PC-9 (cell line): ENCODE measurements at regions not wholly inside any gene's neighbourhood (a gene's known extent, or its start where the extent isn't known, plus 50 kb on each side); places are given as distances from the start of the nearest gene placed in this dataset.

Experiments used
- BruUV-seq: library from RNA; stranded (reverse); fragments of 400-500 nt; replicated peaks from 2 replicates; lab custom pipeline; 2021; lab: Mats Ljungman, UMichigan
- CTCF ChIA-PET: fragments of 300-600 bp; sonication (Branson Sonifier 250); formaldehyde crosslinking; loops from one replicate; lab custom pipeline; 2022; ENCODE audit warnings: antibody characterized with exemption; lab: Charles Lee
- POLR2A ChIA-PET: fragments of 300-600 bp; sonication (Branson Sonifier 250); formaldehyde crosslinking; loops from one replicate; lab custom pipeline; 2022; ENCODE audit warnings: antibody characterized with exemption; ENCODE audit not compliant: unreplicated experiment; lab: Charles Lee
- DNase-seq, 2 experiments: peaks; one replicate each; pipeline versions ENCODE4 v3.0.0 to v3.0.0-alpha.2; 2015 to 2022; ENCODE audit warnings: mixed read lengths in 1 of 2
- H2AFZ ChIP-seq: fragments of 200-600 bp; sonication (generic); 2 replicates; pipeline ENCODE4 v1.8.1; 2017; ENCODE audit warnings: antibody characterized with exemption
- H3F3A ChIP-seq: fragments of 200-600 bp; sonication (generic); 2 replicates; pipeline ENCODE4 v1.8.1; 2017; ENCODE audit warnings: antibody characterized with exemption, mild to moderate bottlenecking, low read depth; ENCODE audit not compliant: insufficient read depth
- H3K27ac ChIP-seq: fragments of 200-600 bp; sonication (generic); 2 replicates; pipeline ENCODE4 v1.6.1; 2016; ENCODE audit warnings: mixed run types
- H3K27me3 ChIP-seq: fragments of 200-600 bp; sonication (generic); 2 replicates; pipeline ENCODE4 v1.6.1; 2016; ENCODE audit warnings: low read depth, mixed run types; ENCODE audit not compliant: insufficient read depth
- H3K36me3 ChIP-seq: fragments of 200-600 bp; sonication (generic); 2 replicates; pipeline ENCODE4 v1.6.1; 2016; ENCODE audit warnings: low read depth, mixed run types
- H3K4me1 ChIP-seq: fragments of 200-600 bp; sonication (generic); replicated peaks from 2 replicates; pipeline ENCODE4 v1.6.1; 2016; ENCODE audit warnings: mixed run types; ENCODE audit not compliant: insufficient read depth
- H3K4me2 ChIP-seq: fragments of 200-600 bp; sonication (generic); 2 replicates; pipeline ENCODE4 v1.6.1; 2017; ENCODE audit warnings: mixed run types
- H3K4me3 ChIP-seq: fragments of 200-600 bp; sonication (generic); 2 replicates; pipeline ENCODE4 v1.6.1; 2016; ENCODE audit warnings: mixed run types
- H3K79me2 ChIP-seq: fragments of 200-600 bp; sonication (generic); 2 replicates; pipeline ENCODE4 v1.6.1; 2017; ENCODE audit warnings: low read depth, mixed run types
- H3K9me2 ChIP-seq: fragments of 200-600 bp; sonication (generic); 2 replicates; pipeline ENCODE4 v1.8.1; 2017; ENCODE audit warnings: mild to moderate bottlenecking; ENCODE audit not compliant: insufficient read depth
- H3K9me3 ChIP-seq: fragments of 200-600 bp; sonication (generic); 2 replicates; pipeline ENCODE4 v1.8.1; 2016; ENCODE audit warnings: low read depth; ENCODE audit not compliant: insufficient read depth
- H4K20me1 ChIP-seq: fragments of 200-600 bp; sonication (generic); 2 replicates; pipeline ENCODE4 v1.8.1; 2017; ENCODE audit not compliant: insufficient read depth
- CTCF ChIP-seq: fragments of 200-600 bp; sonication (generic); conservative IDR thresholded peaks from 2 replicates; pipeline ENCODE4 v1.6.1; 2017; ENCODE audit warnings: mixed run types, antibody characterized with exemption, mild to moderate bottlenecking, moderate library complexity
- EZH2 ChIP-seq: fragments of 200-600 bp; sonication (generic); IDR thresholded peaks from 2 replicates; pipeline ENCODE4 v1.8.0; 2017; ENCODE audit warnings: antibody characterized with exemption, low read depth
- intact Hi-C: fragments of 100-400 bp; cut with micrococcal nuclease; formaldehyde crosslinking; loops from one replicate; pipeline ENCODE4 v1.10.0; 2022; ENCODE audit not compliant: unreplicated experiment

- Histone ChIP-seq H3F3A (no peaks in the 10 kb centered on the region), H3K9me3 (no peaks in the 10 kb centered on the region), H4K20me1 (no peaks in the 10 kb centered on the region), H3K27ac (no peak overlapping the region), H3K79me2 (no peaks in the 10 kb centered on the region), H2AFZ (no peak overlapping the region), H3K27me3 (peaks cover 20% of the 10 kb centered on the region), H3K4me1 (no peaks in the 10 kb centered on the region), H3K4me3 (no peak overlapping the region), H3K4me2 (no peak overlapping the region), H3K36me3 (no peaks in the 10 kb centered on the region), H3K9me2 (no peaks in the 10 kb centered on the region)
- ChIA-PET CTCF (no interaction called here), POLR2A (no interaction called here)
- BruUV-seq = no TSS peak
- intact Hi-C loops = no loop called here
- no peak for DNase-seq
- no peak for TF ChIP-seq EZH2
- no peak for TF ChIP-seq CTCF
Observed at GRCh38 chr7:42614636-42615035, 297.2 kb downstream of the C7orf25 start.

- H2AFZ ChIP-seq = no peak overlapping the region
- BruUV-seq = no TSS peak
- peaks cover 20% of the 10 kb centered on the region for H3K27me3 ChIP-seq
- H3K9me2 ChIP-seq = no peaks in the 10 kb centered on the region
- H3K4me3 ChIP-seq = no peak overlapping the region
- no peaks in the 10 kb centered on the region for H3K4me1 ChIP-seq
- no peaks in the 10 kb centered on the region for H3F3A ChIP-seq
- TF ChIP-seq CTCF (no peak), EZH2 (no peak)
- ChIA-PET CTCF (no interaction called here), POLR2A (no interaction called here)
- intact Hi-C loops = no loop called here
- H3K79me2 ChIP-seq = no peaks in the 10 kb centered on the region
- no peaks in the 10 kb centered on the region for H3K9me3 ChIP-seq
- no peak for DNase-seq
- no peaks in the 10 kb centered on the region for H3K36me3 ChIP-seq
- H3K27ac ChIP-seq = no peak overlapping the region
- no peak overlapping the region for H3K4me2 ChIP-seq
- no peaks in the 10 kb centered on the region for H4K20me1 ChIP-seq
Observed at GRCh38 chr7:42611961-42612360, 299.9 kb downstream of the C7orf25 start.

DNA sequence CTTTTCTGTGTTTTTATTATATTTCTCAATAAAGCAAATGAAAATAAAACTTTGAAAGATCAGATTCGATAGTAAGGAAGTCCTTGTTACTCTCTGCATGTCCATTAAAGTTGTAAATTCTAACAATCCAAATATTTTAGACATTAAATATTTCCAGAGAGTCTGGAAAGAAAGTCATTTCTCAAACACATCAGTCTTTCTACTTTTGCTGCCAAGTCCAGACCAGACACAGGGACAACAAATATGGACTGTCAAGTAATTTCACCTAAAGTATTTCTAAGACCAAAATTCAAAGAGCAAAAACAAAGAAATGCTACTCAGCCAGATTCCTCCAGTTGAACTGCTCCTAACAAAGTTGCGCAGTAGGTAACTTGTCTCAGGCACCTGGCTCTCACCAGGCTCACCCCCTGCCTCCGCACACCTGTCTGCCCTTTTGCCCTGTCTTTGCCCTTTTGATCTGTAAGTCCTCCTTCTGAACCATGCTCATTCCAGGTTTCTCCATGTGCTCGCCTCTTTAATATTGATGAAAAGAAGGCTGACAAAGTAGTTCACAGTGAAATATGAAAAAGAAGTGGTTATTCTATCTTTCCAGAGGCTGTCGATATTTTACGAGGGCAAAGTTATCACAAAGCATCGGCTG is 300.5 kb downstream of the C7orf25 start:
- H2AFZ ChIP-seq = no peak overlapping the region
- intact Hi-C loops = no loop called here
- no TSS peak for BruUV-seq

More for the DNA sequence above, 300.5 kb downstream of the C7orf25 start:
- no peak for TF ChIP-seq CTCF
- no peak for TF ChIP-seq EZH2
- H3K36me3 ChIP-seq = no peaks in the 10 kb centered on the region
- no peak overlapping the region for H3K4me2 ChIP-seq
- H3K9me3 ChIP-seq = no peaks in the 10 kb centered on the region
- no peaks in the 10 kb centered on the region for H3K9me2 ChIP-seq
- H3K4me1 ChIP-seq = no peaks in the 10 kb centered on the region
- peaks cover 20% of the 10 kb centered on the region for H3K27me3 ChIP-seq
- no peak overlapping the region for H3K27ac ChIP-seq
- DNase-seq = no peak
- ChIA-PET POLR2A (no interaction called here), CTCF (no interaction called here)
- no peaks in the 10 kb centered on the region for H4K20me1 ChIP-seq
- no peaks in the 10 kb centered on the region for H3K79me2 ChIP-seq
- no peaks in the 10 kb centered on the region for H3F3A ChIP-seq
- no peak overlapping the region for H3K4me3 ChIP-seq
